ENCODE measurements at regions not wholly inside any gene's neighbourhood (a gene's known extent, or its start where the extent isn't known, plus 50 kb on each side); places are given as distances from the start of the nearest gene placed in this dataset.

- TF ChIP-seq CTCF (IDR thresholded peaks at IDR 0.05) (no peak), POLR2A (IDR thresholded peaks at IDR 0.05) (no peak)
Observed at GRCh38 chr6:97677626-97678025, 394.6 kb upstream of the MMS22L start.
